ENCODE measurements at regions not wholly inside any gene's neighbourhood (a gene's known extent, or its start where the extent isn't known, plus 50 kb on each side); places are given as distances from the start of the nearest gene placed in this dataset.

DNA sequence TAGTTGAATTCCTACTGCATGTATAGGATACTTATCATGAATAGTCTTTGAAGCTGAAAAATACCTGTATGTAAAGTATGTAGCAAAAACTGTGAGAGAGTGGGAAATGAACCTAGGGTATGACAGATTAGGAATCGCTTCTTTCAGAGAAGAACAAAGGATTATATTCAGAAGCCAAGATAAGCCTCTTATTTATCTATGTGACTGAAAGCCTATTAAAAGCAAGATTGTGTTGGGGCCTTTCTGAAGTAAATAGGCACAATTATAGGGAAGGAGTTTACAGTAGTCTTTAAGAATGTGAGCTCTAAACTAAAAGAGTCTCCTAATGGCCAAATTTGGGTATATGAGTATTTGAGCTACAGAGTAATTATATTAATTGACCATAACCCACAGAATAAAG, 102.1 kb downstream of the MTERF1 start:
- TF ChIP-seq, protein P1, sequence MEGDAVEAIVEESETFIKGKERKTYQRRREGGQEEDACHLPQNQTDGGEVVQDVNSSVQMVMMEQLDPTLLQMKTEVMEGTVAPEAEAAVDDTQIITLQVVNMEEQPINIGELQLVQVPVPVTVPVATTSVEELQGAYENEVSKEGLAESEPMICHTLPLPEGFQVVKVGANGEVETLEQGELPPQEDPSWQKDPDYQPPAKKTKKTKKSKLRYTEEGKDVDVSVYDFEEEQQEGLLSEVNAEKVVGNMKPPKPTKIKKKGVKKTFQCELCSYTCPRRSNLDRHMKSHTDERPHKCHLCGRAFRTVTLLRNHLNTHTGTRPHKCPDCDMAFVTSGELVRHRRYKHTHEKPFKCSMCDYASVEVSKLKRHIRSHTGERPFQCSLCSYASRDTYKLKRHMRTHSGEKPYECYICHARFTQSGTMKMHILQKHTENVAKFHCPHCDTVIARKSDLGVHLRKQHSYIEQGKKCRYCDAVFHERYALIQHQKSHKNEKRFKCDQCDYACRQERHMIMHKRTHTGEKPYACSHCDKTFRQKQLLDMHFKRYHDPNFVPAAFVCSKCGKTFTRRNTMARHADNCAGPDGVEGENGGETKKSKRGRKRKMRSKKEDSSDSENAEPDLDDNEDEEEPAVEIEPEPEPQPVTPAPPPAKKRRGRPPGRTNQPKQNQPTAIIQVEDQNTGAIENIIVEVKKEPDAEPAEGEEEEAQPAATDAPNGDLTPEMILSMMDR (IDR thresholded peaks at IDR 0.05 in 2 of 3, conservative IDR thresholded peaks at IDR 0.05 in 1 of 3; ENCODE audit: borderline replicate concordance in 1 of 3, insufficient read depth in 1 of 3, low read depth in 2 of 3, low read length in 2 of 3) = no peak
- TF ChIP-seq, protein P2, sequence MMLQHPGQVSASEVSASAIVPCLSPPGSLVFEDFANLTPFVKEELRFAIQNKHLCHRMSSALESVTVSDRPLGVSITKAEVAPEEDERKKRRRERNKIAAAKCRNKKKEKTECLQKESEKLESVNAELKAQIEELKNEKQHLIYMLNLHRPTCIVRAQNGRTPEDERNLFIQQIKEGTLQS (IDR thresholded peaks at IDR 0.05) = no peak
- no peak for TF ChIP-seq RAD21 (IDR thresholded peaks at IDR 0.05; ENCODE audit: low read depth)
- TF ChIP-seq SIN3A (IDR thresholded peaks at IDR 0.05; ENCODE audit: low read depth) = no peak
- no peak for TF ChIP-seq EZH2 (IDR thresholded peaks at IDR 0.05)
- no peak for TF ChIP-seq SP1 (IDR thresholded peaks at IDR 0.05; ENCODE audit: low read depth)
- TF ChIP-seq POLR2A (IDR thresholded peaks at IDR 0.05; ENCODE audit: borderline replicate concordance, extremely low read depth, insufficient read depth, insufficient read length) = no peak
- TF ChIP-seq CEBPB (IDR thresholded peaks at IDR 0.05; ENCODE audit: low read depth) = no peak
- TF ChIP-seq JUND (IDR thresholded peaks at IDR 0.05) = no peak
